Stimulated activated CD8-positive, alpha-beta memory T cell treated with anti-CD3 and anti-CD28 coated beads, Interleukin-12 subunit alpha, Interleukin-12 subunit beta, amount 100 ng/mL, for 4 hours (primary cell): ENCODE measurements at regions not wholly inside any gene's neighbourhood (a gene's known extent, or its start where the extent isn't known, plus 50 kb on each side); places are given as distances from the start of the nearest gene placed in this dataset.

Source experiments
- DNase-seq: peaks from one replicate; pipeline ENCODE4 v3.0.0-alpha.2; 2020; ENCODE audit warnings: low read depth

DNA sequence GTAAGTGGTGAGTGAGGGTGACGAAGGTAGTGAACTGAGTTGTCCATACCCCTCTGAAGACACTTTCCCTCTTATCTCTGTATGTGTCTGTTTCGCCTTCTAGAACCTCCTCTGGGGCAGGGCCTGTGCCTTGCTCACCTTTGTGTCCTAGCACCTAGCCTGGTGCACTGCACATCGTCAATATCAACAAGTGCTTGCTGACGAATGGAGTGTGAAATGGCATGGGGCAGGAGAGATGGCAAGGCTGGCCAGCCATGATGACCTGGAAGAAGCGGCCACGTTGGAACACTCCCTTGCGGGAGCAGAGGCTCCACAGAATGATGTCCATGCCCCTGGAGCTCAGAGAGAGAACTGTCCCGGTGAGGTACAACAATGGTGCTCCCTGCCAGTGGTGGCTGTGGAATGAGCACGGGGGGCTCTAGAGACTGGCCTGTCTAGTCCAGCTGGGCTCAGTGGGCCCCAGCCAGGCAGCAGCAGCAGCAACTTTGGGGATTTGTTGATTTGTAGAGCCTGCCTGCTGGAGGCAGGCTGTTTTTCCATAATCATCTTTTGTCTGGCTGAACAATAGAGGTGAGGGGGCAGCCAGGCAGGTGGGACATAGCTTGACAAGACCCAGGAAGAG, 112.2 kb upstream of the PJA1 start:
- DNase-seq: no peak

DNA sequence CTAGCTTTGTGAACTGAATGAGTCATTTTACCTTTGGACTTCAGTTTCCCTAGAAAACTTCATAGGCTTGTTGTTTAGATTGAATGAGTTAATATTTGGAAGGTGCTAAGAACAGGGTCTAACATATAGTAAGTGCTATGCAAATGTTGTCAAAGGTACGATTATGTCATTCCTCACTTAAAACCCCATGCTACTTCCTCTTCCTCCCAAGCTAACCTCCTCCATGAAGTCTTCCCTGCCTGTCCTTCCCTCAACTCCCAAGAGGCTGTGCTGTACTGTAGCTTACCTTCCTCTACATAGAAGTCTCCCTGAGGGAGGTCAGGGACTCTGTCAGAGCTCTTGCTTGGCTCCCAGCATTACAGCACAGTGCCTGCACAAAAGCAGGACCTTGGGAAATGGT, 103.4 kb upstream of the PJA1 start:
- DNase-seq: no peak

DNA sequence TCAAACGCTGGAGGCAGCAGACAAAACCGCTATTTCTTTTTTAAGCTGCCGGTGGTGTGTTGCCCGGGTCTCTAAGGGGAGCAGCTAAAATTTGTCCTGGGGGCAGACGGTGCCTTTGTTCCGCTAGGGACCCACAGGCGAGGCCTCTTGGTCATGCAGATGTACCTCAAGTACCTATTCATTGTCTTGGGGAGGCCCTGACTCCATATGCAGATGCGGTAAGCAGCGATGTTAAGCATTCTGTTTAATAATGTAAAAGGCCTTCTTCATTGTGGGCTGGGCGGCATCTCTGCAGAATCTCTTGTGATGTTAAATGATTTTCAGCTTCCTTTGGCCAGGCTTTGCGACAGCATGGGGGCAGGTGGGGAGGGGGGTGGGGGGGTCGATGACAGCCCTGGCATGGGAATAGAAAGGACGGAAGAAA, 98.9 kb upstream of the PJA1 start:
- no peak for DNase-seq

DNA sequence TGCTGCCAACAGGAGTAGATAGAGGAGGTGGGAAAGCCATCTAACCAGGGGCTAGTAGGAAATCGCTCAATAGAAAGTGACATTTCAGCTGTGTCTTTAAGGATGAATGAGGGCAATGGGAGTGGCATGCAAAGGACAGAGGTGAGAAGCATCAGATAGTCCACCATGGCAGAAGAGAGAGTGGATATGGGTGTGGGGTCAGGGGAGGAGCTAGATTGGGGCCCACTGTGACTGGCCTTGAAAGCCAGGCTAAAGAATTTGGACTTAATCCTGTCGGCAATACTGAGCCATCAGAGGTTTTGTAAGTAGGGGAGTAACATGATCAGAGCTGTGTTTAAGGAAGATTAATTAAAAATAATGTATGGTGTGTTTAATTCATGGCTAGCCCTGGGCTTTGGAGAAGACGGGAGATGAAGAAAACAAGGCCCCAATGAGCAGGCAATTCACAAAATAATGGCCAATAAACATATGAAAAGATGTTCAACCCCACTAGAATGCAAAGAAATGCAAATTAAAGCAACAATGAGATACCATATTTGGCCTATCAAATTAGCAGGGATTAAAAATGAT, 98.1 kb upstream of the PJA1 start:
- no peak for DNase-seq

DNA sequence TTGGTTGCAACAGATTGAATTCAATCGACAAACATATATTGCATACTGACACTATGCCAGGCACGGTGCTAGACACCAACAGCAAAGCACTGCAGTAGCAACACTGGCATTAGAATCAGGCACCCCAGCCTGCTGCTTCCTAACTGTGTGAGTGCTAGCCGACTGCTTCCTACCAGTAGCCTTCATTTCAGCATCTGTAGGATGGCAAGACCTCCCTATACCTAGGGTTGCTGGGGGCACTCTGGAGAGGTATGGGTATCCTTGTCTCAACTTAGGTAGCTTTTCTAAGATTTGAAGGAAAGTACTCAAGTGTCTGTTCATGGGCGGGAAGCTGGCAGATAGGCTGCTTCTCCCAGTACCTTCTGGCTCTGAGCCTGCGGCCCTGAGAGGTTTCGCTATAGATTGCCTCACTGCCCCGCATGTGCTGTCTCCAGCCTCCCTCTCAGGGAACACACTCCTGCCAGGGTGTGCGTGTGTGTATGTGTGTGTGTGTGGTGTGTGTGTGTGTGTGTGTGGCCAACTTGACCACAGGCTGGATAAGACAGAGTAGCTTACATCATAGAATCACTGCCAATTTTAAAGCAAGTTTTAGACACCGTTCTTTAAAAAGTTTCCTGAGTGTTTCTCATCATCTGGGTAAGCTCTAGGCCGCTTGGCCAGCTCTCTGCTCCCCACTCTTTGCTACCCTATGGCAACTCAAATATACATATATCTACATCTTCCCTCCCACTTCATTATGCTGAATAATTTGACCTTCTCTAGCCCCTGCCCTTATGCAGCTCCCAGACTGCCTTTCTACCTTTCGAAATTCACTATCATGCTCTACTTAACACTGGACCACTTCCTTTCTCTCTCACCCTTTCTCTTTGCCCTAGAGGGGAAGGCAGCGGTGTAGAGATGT, 97.0 kb upstream of the PJA1 start:
- no peak for DNase-seq

DNA sequence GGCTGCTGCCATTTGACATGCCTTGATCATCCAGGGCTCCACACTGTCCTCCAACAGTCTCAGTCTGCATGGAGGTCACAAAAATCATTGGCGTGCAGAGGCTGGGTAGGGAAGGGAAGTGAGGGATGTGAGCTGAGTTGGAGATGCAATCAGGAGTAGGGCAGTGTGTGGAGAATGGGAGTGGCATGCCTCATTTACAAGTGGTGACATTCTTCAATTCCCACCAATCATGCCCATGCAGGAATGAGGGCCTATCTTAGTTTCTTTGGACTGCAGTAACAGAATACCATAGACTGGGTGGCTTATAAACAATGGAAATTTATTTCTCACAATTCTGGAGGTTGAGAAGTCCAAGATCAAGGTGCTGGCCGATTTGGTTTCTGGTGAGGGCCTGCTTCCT, 94.9 kb upstream of the PJA1 start:
- no peak for DNase-seq

DNA sequence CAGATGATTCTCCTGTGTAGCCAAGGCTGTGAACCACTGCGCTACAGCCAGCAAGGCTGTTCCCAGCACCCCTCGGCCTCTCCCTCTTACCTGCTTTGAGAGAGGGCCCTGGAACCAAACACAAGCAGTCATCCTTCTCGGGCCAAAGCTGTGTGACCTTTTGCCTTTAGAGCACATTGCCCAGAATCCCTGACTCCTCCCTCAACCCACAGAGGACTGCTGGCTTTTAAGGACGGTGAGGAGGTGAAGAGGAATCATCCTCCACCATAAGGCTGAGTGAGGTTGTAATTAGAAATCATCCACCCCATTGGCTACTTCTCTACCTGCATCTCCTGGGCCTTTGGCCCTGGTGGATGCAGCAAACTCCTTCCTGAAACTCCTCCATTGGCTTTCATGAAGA, 93.6 kb upstream of the PJA1 start:
- no peak for DNase-seq

DNA sequence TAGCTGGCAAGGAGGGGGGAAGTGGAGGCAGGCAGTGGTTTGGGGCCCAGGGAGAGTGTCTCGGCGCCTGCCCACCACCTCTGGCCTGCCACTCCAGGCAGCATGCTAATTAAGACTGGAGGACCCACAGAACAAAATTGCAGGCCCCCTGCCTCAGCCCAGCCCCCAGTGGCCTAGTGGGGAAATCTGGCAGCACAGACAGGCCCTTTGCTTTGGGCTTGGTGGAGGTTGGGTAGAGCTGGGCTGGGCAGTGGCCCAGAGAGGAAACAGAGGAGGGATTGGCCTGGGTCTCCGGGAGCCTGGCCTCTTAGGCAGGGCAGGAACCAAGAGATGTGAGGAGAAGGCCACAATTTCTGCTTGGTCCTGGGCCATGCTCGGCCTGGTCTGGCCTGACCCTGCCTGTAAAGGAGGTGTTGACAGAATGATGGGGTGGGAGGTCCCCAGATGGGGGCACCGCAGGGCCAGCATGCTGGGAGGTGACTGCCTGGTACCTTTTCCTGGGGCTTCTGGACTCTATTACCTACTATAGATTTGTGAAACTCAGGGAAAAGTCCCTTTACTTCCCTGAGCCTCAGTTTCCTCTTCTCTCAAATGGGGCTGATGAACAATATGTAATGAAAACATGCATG, 92.4 kb upstream of the PJA1 start:
- DNase-seq: no peak

DNA sequence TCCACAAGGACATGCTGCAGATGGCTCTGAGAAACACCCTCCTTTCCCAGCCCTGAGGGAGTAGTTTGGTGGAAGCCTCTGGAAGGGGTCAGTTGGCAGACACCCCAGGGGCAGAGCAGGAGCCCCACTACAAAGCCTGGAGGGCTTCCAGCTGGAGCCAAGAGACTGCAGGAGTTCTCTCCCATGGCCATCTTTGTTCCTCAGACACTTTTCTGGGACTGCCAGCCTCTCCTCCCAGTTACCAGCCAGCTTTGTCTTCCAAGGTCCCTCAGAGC, 91.0 kb upstream of the PJA1 start:
- DNase-seq: no peak

DNA sequence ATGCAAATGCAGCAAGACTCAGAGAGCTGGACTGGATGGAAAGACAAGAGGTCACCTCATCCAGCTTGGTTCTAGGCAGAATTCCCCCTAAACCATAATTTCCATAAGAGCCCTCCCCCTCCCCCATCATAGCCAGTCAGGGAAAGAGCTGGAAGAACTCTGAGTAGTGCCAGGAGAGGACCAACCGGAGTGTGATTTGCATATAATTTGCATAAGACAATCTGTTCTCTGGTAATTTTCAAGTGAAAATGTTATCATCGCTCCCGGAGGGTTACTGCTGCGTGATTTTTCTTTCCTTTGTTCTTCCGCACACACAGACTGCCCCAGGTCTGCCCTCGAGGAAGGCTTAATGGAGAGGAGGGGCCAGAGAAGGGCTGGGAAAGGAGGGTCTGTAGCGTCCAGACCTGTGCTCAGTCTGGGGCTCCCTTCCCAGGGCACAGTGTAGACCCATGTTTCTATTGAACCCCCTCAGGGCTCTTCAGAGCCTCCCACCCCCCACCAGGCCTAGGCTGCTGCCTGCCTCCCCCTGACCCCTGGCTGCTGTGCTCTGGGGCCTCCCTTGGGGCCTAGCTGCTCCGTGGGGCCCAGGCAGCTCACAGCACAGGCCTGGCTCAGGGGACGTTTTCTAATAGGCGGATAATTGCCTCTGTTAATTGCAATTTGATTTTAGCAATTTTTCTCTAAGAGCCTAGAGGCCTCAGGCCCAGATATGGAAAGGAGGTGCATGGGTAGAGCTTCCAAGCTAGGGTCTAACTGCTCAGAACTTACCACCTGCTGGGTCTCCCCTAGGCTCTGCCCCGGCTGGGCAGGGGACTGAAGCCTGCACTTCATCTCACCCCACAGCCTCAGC, 90.4 kb upstream of the PJA1 start:
- DNase-seq: no peak

DNA sequence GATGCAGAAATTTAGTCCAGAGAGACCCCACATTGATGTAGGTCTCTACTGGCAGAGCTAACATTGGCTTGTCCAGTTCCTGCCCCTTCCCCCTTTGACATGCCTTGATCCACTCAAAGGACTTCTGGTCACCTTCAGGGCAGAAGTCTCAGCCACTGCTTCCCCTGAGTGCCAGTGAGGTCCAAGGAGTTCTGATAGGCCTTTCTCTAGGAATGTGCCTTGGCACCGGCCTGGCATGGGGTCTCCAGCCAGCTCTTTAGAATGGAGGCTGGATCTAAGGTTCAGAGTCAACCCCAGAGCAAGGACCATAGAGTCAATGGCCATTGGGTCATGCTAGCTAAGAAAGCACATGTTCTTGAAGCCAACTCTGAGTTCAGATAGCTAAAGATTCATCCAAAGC, 88.6 kb upstream of the PJA1 start:
- no peak for DNase-seq

DNA sequence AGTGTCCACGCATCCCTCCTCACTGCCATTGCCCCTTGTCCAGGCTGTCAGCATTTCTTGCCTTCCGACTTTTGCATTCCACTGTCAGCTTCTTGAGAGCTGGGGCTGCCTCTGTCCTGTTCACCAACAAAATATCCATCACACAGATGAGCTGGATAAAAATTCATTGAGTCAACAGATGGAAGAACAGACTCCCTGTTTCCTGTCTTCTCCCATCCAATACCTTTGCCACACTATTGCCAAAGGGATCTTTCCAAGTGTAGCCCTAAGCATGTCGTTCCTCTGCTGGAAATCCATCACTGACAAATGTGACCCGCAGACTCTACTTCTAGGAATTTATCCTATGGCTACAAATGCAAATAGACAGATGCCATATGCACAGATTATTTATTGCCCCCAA, 78.0 kb upstream of the PJA1 start:
- DNase-seq: no peak

DNA sequence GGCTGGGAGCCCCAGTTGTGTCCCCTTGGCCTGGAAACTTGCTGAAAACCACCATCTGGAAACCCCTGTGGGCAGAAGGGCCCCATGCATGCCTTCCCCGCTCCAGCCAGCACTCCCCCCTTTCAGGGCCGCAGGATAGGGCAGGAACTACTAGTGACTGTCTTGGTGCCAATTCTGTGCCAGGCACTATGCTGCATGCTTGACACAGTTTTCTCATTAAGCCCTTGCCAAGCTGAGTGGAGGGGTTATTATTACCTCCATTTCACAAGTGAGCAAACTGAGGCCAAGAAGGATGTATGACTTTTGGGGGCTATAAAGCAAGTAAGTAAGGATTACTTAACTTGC, 73.6 kb upstream of the PJA1 start:
- DNase-seq: no peak

DNA sequence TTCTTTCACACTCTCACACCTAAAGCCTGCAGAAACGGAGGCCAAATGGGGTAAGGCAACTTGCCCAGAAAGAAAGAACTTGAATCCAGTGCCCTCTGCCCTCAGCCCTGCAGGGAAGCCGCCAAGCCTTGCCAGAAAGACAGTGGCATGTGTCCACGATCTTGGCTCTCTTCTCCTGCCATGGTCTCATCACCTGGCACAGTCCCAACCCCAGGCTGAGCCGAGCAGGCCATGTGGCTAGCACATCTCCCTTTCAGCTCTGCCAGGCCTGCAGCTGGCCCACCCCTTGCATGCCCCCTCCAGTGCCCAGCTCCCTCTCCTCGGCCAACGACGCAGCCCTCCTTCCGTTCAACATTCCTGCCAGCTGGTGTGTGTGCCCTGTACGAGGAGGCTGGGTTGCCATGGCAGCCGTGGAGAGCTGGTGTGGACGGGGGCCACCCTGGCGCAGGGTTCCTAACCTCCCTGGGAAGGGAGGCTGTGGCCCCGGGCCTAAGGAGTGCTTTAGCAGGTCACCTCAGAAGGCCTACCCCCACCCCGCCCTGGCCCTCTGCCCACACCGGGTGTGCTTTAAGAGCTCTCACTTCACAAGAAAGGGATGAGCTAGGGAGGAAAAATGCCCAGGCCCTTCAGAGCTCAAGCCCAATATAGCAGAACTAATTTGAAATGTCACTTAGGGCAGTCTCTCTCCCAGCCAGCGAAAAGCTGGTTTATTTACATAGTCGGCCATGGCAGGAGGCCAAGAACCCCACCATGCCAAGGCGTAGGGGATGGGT, 73.0 kb upstream of the PJA1 start:
- no peak for DNase-seq

DNA sequence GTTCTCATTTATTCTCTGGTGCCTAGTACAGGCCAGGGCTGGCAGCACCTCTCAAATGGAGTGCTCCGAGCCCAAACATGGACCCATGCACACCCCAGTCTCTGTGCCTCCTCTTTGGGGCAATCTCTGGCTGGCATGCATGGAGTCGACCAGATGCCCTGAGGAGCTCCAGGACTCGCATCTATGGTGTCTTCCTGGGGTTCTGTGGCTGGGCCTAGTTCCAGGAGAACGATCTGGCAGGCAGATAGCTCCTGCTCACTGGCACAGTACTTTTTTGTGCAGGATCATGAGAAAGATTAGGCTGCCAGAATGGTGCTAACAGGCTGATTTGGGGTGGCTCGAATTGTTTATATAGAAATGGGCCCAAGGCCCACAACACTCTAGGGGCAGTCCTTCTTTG, 72.0 kb upstream of the PJA1 start:
- DNase-seq: no peak

DNA sequence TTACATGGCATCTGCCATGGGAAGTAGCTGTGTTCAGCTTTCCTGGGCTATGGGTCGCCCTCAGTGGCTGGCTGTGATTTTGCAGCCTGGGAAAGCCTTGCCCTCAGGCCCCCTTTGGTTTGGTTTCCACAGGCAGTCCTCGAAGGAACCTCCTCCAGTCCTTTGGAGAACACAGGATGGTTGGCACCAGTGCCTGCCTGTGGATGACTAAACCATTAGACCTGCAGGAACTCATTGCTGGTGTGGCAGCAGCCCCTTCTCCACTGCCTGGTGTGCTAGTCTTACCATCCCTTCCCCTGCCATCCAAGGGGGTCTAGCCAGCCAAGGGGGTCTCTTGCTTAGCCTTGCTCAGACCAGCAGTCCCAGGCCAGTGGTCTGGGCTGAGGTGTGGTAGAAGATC, 71.4 kb upstream of the PJA1 start:
- no peak for DNase-seq

DNA sequence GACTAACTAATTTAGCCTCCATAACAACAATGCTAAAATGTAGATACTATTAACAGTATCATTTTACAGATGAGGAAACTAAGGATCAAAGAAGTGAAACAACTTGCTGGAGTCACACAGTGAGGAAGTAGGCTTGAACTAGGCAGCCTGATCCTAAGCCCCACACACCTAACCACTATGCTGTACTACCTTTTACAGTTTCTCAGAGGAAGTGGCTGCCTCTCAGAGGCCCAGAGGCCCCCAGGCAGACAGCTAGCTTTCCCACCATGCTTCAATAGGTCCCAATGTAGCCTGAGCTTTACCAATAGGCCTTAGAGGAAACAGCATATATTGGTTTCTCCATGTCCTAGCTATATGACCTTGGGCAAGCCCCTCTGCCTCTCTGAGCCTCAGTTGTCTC, 69.4 kb upstream of the PJA1 start:
- DNase-seq: no peak

DNA sequence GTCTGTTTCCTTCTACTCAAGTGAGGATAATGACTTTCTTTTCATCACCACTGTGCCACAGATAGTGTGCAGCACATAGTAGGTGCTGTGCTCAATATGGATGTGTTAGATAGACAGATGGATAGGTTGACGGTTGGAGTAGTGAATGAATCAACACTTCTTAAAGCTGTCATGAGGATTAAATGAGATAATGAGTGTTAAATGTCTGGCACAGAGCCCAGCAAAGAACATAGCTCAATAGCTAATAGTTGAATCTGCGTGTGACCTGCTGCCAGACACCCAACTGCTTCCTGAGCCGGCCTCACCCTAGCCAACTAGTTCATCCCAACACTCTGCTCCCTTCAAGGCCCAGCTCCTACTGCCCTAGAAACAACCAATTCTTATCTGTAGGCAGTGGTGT, 67.7 kb upstream of the PJA1 start:
- DNase-seq: no peak

DNA sequence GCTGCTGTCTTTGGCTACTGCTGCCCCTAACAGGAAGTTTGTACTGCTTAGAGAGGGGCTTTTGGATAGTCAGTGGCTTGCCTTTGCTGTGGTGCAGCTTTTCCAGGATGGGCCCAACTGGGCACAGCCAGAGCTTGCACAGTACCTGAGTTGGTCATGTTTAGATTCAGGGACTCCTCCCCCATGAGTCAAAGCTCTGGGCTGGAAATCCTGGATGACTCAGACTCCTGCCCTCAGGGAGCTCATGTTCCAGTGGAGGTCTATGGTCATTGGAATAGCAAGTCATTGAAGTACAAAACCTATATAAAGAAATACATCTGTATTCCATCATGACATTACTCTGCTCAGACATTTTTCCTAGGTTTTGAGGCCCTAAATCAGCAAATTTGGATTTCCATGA, 66.7 kb upstream of the PJA1 start:
- DNase-seq: no peak

DNA sequence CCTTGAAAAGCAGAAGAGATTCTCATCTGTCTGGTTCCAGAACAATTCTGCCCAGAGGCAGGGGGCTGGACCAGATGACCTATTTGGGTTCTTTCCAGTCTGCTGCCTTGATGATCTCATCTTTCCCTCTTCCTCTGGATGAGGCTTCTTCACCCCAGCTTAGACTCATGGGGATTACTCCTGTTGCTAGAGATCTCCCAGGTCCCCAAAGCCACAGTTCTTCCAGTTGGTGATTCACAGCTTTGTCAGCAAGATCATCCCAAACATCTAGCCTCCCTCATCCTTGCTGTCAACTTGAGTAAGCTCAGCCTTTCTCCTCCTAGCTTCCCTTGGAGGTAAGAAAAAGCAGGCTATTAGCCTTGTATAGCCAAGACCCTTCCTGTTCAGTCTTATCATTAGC, 64.2 kb upstream of the PJA1 start:
- DNase-seq: no peak

DNA sequence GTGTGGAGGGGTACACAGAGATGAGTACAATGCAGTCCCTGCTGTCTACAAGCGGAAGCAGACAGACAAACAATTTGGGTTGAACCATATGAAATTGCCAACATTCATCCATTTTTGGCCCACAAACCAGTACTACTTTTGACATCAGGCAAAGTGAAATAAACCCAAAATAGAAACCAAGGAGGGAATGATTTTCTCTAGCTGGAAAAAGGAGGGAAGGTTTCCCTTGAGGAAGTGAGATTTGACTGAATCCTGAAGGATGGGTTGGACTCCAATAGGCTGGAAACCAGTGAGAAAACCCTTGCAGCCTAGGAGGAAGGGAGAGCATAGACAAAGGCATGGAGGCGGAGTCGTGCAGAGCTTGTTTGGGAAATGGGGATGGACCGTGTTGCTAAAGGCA, 63.5 kb upstream of the PJA1 start:
- DNase-seq: no peak
